Gastrocnemius medialis (tissue), 4 donors: ENCODE measurements at regions not wholly inside any gene's neighbourhood (a gene's known extent, or its start where the extent isn't known, plus 50 kb on each side); places are given as distances from the start of the nearest gene placed in this dataset.

Experiments used
- ATAC-seq, 2 donors: fragments of 150-250 bp; one replicate each; pipeline ENCODE4 v1.9.1; 2016
- DNase-seq, 2 donors: peaks; one replicate each; pipeline ENCODE4 v3.0.0-alpha.2; 2019
- H3K27ac ChIP-seq, 4 donors: fragments of 200-600 bp; sonication (generic); 1 replicate in 1 of 4; 2 replicates in 3 of 4; pipeline ENCODE4 v1.5.1; 2016 to 2018; ENCODE audit warnings: mild to moderate bottlenecking in 2 of 4, moderate library complexity in 1 of 4
- H3K27me3 ChIP-seq, 3 donors: fragments of 200-600 bp; sonication (generic) in 2 of 3; 1 replicate in 1 of 3; 2 replicates in 2 of 3; pipeline versions ENCODE4 v1.5.1 to v1.6.0; 2016 to 2019; ENCODE audit warnings: mild to moderate bottlenecking in 1 of 3, moderate library complexity in 1 of 3
- H3K36me3 ChIP-seq, 2 donors: fragments of 200-600 bp; sonication (generic) in 1 of 2; one replicate each; pipeline ENCODE4 v1.5.1; 2017 to 2018
- H3K4me1 ChIP-seq, 2 donors: fragments of 200-600 bp; sonication (generic) in 1 of 2; one replicate each; pipeline ENCODE4 v1.5.1; 2016 to 2017; ENCODE audit warnings: mild to moderate bottlenecking in 2 of 2
- H3K4me3 ChIP-seq, 4 donors: fragments of 200-600 bp; sonication (generic) in 3 of 4; 1 replicate in 1 of 4; 2 replicates in 3 of 4; pipeline ENCODE4 v1.5.1; 2016 to 2019; ENCODE audit warnings: mild to moderate bottlenecking in 2 of 4
- H3K9me3 ChIP-seq, 3 donors: fragments of 200-600 bp; sonication (generic) in 2 of 3; 1 replicate in 1 of 3; 2 replicates in 2 of 3; pipeline ENCODE4 v1.5.1; 2016 to 2019
- POLR2A ChIP-seq, 2 donors: fragments of 450-650 bp; IDR thresholded peaks; one replicate each; pipeline ENCODE4 v1.6.1; 2017; ENCODE audit warnings: antibody characterized with exemption in 2 of 2, mild to moderate bottlenecking in 2 of 2, moderate library complexity in 2 of 2
- in situ Hi-C, 4 donors: fragments of 200-750 bp; cut with MboI; loops; one replicate each; pipeline versions ENCODE4 v1.15.0 to v1.8.0; 2017; ENCODE audit warnings: low sequenced_read_pairs in 4 of 4
- intact Hi-C: fragments of 100-400 bp; cut with DNase I; formaldehyde crosslinking; loops from one replicate; pipeline ENCODE4 v1.15.1; 2023; ENCODE audit warnings: low total_unique reads
- TF ChIP-seq, protein P1 (sequence below), 5 experiments: fragments of 450-650 bp in 3 of 5; fragments of 200-600 bp in 2 of 5; sonication (generic) in 2 of 5; IDR thresholded peaks in 4 of 5; conservative IDR thresholded peaks in 1 of 5; 1 replicate in 4 of 5; 2 replicates in 1 of 5; pipeline ENCODE4 v1.5.1; 2016 to 2019; ENCODE audit warnings: antibody characterized with exemption in 5 of 5, mild to moderate bottlenecking in 3 of 5, moderate library complexity in 3 of 5

GRCh38 chr9:26675035-26675434 lies 217.6 kb downstream of the CAAP1 start:
- no peak overlapping the region for H3K4me3 ChIP-seq
- H3K9me3 ChIP-seq, result no peaks in the 10 kb centered on the region
- H3K4me1 ChIP-seq, result no peaks in the 10 kb centered on the region
- intact Hi-C loops, result no loop called here
- DNase-seq (no peak), ATAC-seq (no peak)
- in situ Hi-C loops, result no loop called here
- TF ChIP-seq, protein P1, sequence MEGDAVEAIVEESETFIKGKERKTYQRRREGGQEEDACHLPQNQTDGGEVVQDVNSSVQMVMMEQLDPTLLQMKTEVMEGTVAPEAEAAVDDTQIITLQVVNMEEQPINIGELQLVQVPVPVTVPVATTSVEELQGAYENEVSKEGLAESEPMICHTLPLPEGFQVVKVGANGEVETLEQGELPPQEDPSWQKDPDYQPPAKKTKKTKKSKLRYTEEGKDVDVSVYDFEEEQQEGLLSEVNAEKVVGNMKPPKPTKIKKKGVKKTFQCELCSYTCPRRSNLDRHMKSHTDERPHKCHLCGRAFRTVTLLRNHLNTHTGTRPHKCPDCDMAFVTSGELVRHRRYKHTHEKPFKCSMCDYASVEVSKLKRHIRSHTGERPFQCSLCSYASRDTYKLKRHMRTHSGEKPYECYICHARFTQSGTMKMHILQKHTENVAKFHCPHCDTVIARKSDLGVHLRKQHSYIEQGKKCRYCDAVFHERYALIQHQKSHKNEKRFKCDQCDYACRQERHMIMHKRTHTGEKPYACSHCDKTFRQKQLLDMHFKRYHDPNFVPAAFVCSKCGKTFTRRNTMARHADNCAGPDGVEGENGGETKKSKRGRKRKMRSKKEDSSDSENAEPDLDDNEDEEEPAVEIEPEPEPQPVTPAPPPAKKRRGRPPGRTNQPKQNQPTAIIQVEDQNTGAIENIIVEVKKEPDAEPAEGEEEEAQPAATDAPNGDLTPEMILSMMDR (IDR thresholded peaks at IDR 0.05 in 4 of 5, conservative IDR thresholded peaks at IDR 0.05 in 1 of 5), result no peak
- TF ChIP-seq POLR2A (IDR thresholded peaks at IDR 0.05), result no peak
- no peaks in the 10 kb centered on the region for H3K36me3 ChIP-seq
- H3K27me3 ChIP-seq, result no peaks in the 10 kb centered on the region
- no peak overlapping the region for H3K27ac ChIP-seq

GRCh38 chr9:26673261-26673660 lies 219.3 kb downstream of the CAAP1 start:
- H3K27me3 ChIP-seq, result no peaks in the 10 kb centered on the region
- H3K4me1 ChIP-seq, result no peaks in the 10 kb centered on the region
- in situ Hi-C loops (loop anchor here in 1 of 4 donors (25.0 kb wide), 1 partner anchor 111 kb away; no protein-coding TSS in a partner anchor), intact Hi-C loops (no loop called here)
- H3K36me3 ChIP-seq, result no peaks in the 10 kb centered on the region
- no peak for TF ChIP-seq POLR2A (IDR thresholded peaks at IDR 0.05)
- TF ChIP-seq, protein P1 (IDR thresholded peaks at IDR 0.05 in 4 of 5, conservative IDR thresholded peaks at IDR 0.05 in 1 of 5), result no peak
- DNase-seq, result no peak
- H3K9me3 ChIP-seq, result no peaks in the 10 kb centered on the region
- no peak overlapping the region for H3K4me3 ChIP-seq
- no peak for ATAC-seq
- no peak overlapping the region for H3K27ac ChIP-seq

GRCh38 chr9:26669701-26670670 lies 222.6 kb downstream of the CAAP1 start:
- Histone ChIP-seq H3K27ac (no peak overlapping the region), H3K36me3 (no peaks in the 10 kb centered on the region), H3K4me3 (no peak overlapping the region), H3K9me3 (no peaks in the 10 kb centered on the region), H3K4me1 (no peaks in the 10 kb centered on the region), H3K27me3 (no peaks in the 10 kb centered on the region)
- TF ChIP-seq POLR2A (IDR thresholded peaks at IDR 0.05), result no peak
- TF ChIP-seq, protein P1 (IDR thresholded peaks at IDR 0.05 in 4 of 5, conservative IDR thresholded peaks at IDR 0.05 in 1 of 5), result no peak
- no peak for DNase-seq
- in situ Hi-C loops, result loop anchor here in 1 of 4 donors (25.0 kb wide), 1 partner anchor 108 kb away; no protein-coding TSS in a partner anchor
- ATAC-seq, result no peak
- intact Hi-C loops, result no loop called here

DNA sequence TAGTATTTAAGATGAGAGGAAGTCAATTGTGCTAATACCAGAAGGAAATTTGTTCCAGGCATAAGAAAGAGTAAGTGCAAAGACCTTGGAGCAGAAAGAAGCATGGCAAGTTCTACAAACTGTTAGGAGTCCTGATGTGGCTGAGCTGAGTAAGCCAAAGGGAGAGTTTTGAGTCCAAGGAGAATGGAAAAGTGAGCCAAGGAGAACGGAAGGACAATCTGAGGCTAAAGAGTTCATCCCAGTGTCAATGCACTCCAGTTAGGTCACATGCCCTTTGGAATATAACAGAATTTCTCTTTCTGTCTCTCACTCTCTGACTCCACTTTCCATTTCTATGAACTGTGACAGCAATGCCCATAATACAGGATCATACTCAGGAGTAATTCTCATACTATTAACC lies 224.7 kb downstream of the CAAP1 start:
- H3K36me3 ChIP-seq, result no peaks in the 10 kb centered on the region
- H3K4me1 ChIP-seq, result no peaks in the 10 kb centered on the region
- H3K9me3 ChIP-seq, result no peaks in the 10 kb centered on the region
- DNase-seq (no peak), ATAC-seq (no peak)
- no peak overlapping the region for H3K27ac ChIP-seq
- in situ Hi-C loops, result loop anchor here in 1 of 4 donors (25.0 kb wide), 1 partner anchor 106 kb away; no protein-coding TSS in a partner anchor
- TF ChIP-seq POLR2A (IDR thresholded peaks at IDR 0.05), result no peak
- TF ChIP-seq, protein P1 (IDR thresholded peaks at IDR 0.05 in 4 of 5, conservative IDR thresholded peaks at IDR 0.05 in 1 of 5), result no peak
- no peak overlapping the region for H3K4me3 ChIP-seq
- intact Hi-C loops, result no loop called here
- no peaks in the 10 kb centered on the region for H3K27me3 ChIP-seq
